Effector memory CD8-positive, alpha-beta T cell (primary cell): ENCODE measurements at regions not wholly inside any gene's neighbourhood (a gene's known extent, or its start where the extent isn't known, plus 50 kb on each side); places are given as distances from the start of the nearest gene placed in this dataset.
"Not testable (repeated sequence)": the region's sequence is repeated elsewhere in the genome, so short reads cannot be mapped to it uniquely, and the experiment has no call there.

Source experiments
- ATAC-seq: fragments of 150-1000 bp; cut with Tn5 transposase; replicated peaks from 2 replicates; pipeline ENCODE4 v1.10.0; 2021; ENCODE audit warnings: mild to moderate bottlenecking, moderate library complexity
- DNase-seq, 3 experiments: peaks; one replicate each; pipeline ENCODE4 v3.0.0; 2021
- H3K27ac Mint-ChIP-seq, 2 donors: one replicate each; pipeline ENCODE4 v1.8.0; 2022; ENCODE audit warnings: mild to moderate bottlenecking in 2 of 2, mixed read lengths in 2 of 2, moderate library complexity in 2 of 2
- H3K27me3 Mint-ChIP-seq, 2 donors: one replicate each; pipeline ENCODE4 v1.8.0; 2022; ENCODE audit warnings: mixed read lengths in 2 of 2
- H3K36me3 Mint-ChIP-seq: one replicate; pipeline ENCODE4 v1.8.0; 2022; ENCODE audit warnings: mild to moderate bottlenecking, moderate library complexity, mixed read lengths; ENCODE audit not compliant: insufficient read depth
- H3K4me1 Mint-ChIP-seq, 2 donors: one replicate each; pipeline ENCODE4 v1.8.0; 2022; ENCODE audit warnings: low read depth in 2 of 2, mixed read lengths in 2 of 2
- H3K4me3 Mint-ChIP-seq, 2 donors: one replicate each; pipeline ENCODE4 v1.8.0; 2022; ENCODE audit warnings: mild to moderate bottlenecking in 2 of 2, mixed read lengths in 2 of 2, moderate library complexity in 2 of 2
- H3K9me3 Mint-ChIP-seq, 2 donors: one replicate each; pipeline ENCODE4 v1.8.0; 2022; ENCODE audit warnings: mixed read lengths in 2 of 2

DNA sequence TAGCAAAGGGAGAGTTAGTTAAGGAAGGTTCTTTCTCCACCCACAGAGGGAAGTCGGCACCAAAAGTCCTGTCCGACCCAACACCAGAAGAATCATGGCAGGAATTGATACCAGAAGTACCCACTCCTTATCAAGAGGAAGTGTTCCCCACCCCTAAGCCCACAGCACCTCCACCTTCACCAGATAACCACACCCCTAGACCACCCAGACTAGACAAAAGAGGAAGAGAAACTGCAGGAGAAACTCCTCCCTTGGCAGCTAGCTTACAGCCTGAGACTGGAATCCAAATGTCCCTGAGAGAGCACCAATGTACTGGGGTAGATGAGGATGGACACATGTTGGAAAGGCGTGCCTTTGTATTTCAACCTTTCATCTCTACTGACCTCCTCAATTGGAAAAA is 532.9 kb upstream of the TSPY4 start:
- no peak for DNase-seq
- Mint-ChIP-seq H3K27me3 (no peaks in the 10 kb centered on the region), H3K9me3 (peaks cover 0 to 4% of the 10 kb centered on the region in 2 donors), H3K4me3 (no peak overlapping the region), H3K4me1 (no peaks in the 10 kb centered on the region), H3K36me3 (no peaks in the 10 kb centered on the region), H3K27ac (no peak overlapping the region)
- ATAC-seq = no peak

GRCh38 chrY:8807648-8808408 is 529.4 kb upstream of the TSPY4 start:
- no peak for DNase-seq
- Mint-ChIP-seq H3K4me1 (no peaks in the 10 kb centered on the region), H3K36me3 (no peaks in the 10 kb centered on the region), H3K27ac (no peak overlapping the region), H3K9me3 (peaks cover 0 to 4% of the 10 kb centered on the region in 2 donors), H3K27me3 (no peaks in the 10 kb centered on the region), H3K4me3 (no peak overlapping the region)
- ATAC-seq = no peak

GRCh38 chrY:8808611-8809010 is 528.7 kb upstream of the TSPY4 start:
- H3K9me3 Mint-ChIP-seq = peaks cover 0 to 6% of the 10 kb centered on the region in 2 donors
- no peak for DNase-seq
- no peak overlapping the region for H3K27ac Mint-ChIP-seq
- H3K27me3 Mint-ChIP-seq = no peaks in the 10 kb centered on the region
- H3K4me1 Mint-ChIP-seq = no peaks in the 10 kb centered on the region
- no peak overlapping the region for H3K4me3 Mint-ChIP-seq
- ATAC-seq = no peak
- H3K36me3 Mint-ChIP-seq = no peaks in the 10 kb centered on the region

DNA sequence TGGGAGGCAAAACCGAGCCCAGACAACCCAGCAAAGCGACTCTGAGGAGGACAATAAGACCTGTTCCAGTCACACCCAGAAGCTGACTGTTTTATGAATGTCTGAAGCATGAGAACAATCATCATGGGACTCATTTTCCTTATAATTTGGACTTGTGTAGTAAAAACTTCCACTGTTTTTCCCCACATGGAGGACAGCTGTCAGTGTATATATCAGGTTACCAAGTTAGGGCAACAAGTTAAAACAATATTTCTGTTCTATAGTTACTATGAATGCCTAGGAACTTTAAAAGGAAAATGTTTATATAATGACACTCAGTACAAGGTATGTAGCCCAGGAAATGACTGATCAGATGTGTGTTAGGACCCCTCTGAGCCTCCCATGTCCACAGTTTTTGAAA is 528.2 kb upstream of the TSPY4 start:
- H3K4me1 Mint-ChIP-seq = no peaks in the 10 kb centered on the region
- H3K27ac Mint-ChIP-seq = no peak overlapping the region
- no peaks in the 10 kb centered on the region for H3K36me3 Mint-ChIP-seq
- ATAC-seq (no peak), DNase-seq (no peak)
- no peaks in the 10 kb centered on the region for H3K27me3 Mint-ChIP-seq
- H3K9me3 Mint-ChIP-seq = peaks cover 0 to 6% of the 10 kb centered on the region in 2 donors
- H3K4me3 Mint-ChIP-seq = no peak overlapping the region

DNA sequence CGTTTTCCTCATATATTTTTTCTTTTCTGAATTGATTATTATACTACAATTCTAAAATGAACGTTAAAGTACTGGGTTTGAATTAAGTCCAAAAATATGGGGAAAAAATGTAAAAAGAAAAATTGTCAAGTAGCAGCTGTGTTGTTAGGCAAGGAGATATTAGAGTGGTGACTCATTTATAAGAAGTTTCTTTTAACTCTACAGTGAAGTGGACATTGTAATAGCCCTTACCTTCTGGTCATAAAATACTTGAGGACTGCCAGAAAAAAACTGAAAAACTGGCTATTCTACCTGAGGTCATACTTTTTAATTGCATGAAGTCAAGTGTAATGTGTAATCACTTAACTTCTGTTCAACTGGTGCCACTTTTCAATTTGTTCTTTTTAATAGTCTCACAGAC is 523.1 kb upstream of the TSPY4 start:
- Mint-ChIP-seq H3K4me3 (no peak overlapping the region), H3K27me3 (no peaks in the 10 kb centered on the region), H3K9me3 (peaks cover 0 to 4% of the 10 kb centered on the region in 2 donors), H3K4me1 (no peaks in the 10 kb centered on the region), H3K36me3 (no peaks in the 10 kb centered on the region), H3K27ac (no peak overlapping the region)
- ATAC-seq = no peak
- DNase-seq = no peak

DNA sequence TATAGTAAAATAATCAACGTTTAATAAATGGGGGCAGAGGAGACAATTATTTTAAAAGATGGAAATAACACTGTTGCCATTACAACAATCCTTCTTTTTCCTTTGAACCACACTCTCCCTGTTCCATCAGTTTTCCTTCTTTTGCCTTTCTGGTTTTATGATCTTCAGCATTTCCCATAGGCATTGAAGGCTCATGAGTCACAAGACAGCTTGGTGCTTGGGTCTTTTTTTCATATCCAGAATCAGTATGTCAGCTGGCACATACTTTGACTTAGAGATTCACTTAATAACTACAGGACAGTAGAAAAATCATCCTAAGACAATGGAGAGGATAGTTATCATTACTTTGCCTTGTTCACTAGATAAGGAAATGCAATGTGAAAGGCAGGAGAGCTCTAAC is 521.6 kb upstream of the TSPY4 start:
- no peaks in the 10 kb centered on the region for H3K36me3 Mint-ChIP-seq
- H3K27me3 Mint-ChIP-seq = no peaks in the 10 kb centered on the region
- DNase-seq = no peak
- H3K4me3 Mint-ChIP-seq = no peak overlapping the region
- no peaks in the 10 kb centered on the region for H3K4me1 Mint-ChIP-seq
- no peak overlapping the region for H3K27ac Mint-ChIP-seq
- ATAC-seq = no peak
- peaks cover 0 to 4% of the 10 kb centered on the region in 2 donors for H3K9me3 Mint-ChIP-seq

DNA sequence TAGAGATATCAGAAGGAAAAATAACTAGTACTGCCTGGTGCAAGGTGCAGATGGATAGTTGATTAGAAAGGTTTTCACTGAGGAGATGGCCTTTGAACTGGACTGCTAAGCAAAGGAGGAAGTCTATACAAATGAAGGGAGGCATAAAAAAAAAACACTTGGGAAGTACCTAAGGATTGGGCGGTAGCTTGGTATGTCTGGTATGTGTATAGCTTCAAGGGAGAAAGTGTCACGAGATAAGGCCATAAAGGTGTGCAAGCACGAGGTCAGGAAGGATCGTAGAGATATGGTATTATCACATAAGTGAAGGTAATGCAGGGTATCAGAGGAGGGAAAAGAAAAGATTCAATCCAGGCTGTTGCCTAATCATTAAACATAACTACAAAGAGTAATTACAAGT is 517.2 kb upstream of the TSPY4 start:
- peaks cover 3 to 5% of the 10 kb centered on the region in 2 donors for H3K9me3 Mint-ChIP-seq
- no peak overlapping the region for H3K4me3 Mint-ChIP-seq
- DNase-seq (no peak), ATAC-seq (no peak)
- no peak overlapping the region for H3K27ac Mint-ChIP-seq
- no peaks in the 10 kb centered on the region for H3K27me3 Mint-ChIP-seq
- no peaks in the 10 kb centered on the region for H3K36me3 Mint-ChIP-seq
- no peaks in the 10 kb centered on the region for H3K4me1 Mint-ChIP-seq

DNA sequence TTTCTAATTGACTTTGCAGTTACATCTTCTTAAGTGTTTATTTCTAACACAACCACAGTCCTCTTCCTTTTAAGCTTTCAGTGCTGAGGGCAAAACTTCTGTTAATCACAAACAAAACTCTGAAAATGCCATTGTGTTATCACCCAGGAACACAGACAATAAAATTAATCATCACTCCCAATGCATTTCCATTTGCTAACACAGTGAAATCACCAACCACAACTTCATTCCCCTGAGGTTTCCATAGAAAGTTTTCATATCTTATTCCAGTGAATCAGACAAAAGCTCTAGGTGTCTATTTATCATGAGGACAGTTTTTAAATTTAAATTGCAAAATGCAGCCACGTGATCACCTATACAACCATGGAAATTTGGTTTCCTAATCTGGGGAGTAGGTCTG is 516.2 kb upstream of the TSPY4 start:
- Mint-ChIP-seq H3K27ac (no peak overlapping the region), H3K4me1 (no peaks in the 10 kb centered on the region), H3K9me3 (peaks cover 5 to 6% of the 10 kb centered on the region in 2 donors), H3K36me3 (no peaks in the 10 kb centered on the region), H3K4me3 (no peak overlapping the region), H3K27me3 (no peaks in the 10 kb centered on the region)
- DNase-seq = no peak
- no peak for ATAC-seq

GRCh38 chrY:8852278-8852677 is 485.0 kb upstream of the TSPY4 start:
- H3K4me1 Mint-ChIP-seq = no peaks in the 10 kb centered on the region
- H3K27me3 Mint-ChIP-seq = no peaks in the 10 kb centered on the region
- H3K27ac Mint-ChIP-seq = no peak overlapping the region
- no peaks in the 10 kb centered on the region for H3K36me3 Mint-ChIP-seq
- H3K9me3 Mint-ChIP-seq = no peaks in the 10 kb centered on the region
- no peak for DNase-seq
- H3K4me3 Mint-ChIP-seq = no peak overlapping the region
- ATAC-seq = no peak

GRCh38 chrY:8888371-8888770 is 448.9 kb upstream of the TSPY4 start:
- no peak for DNase-seq
- Mint-ChIP-seq H3K4me1 (no peaks in the 10 kb centered on the region), H3K36me3 (no peaks in the 10 kb centered on the region), H3K27me3 (no peaks in the 10 kb centered on the region), H3K4me3 (no peak overlapping the region), H3K9me3 (peaks cover 0 to 6% of the 10 kb centered on the region in 2 donors), H3K27ac (no peak overlapping the region)
- ATAC-seq = no peak

GRCh38 chrY:8897876-8898275 is 439.4 kb upstream of the TSPY4 start:
- H3K36me3 Mint-ChIP-seq = no peaks in the 10 kb centered on the region
- H3K9me3 Mint-ChIP-seq = peaks cover 0 to 6% of the 10 kb centered on the region in 2 donors
- ATAC-seq (no peak), DNase-seq (no peak)
- H3K4me1 Mint-ChIP-seq = no peaks in the 10 kb centered on the region
- no peaks in the 10 kb centered on the region for H3K27me3 Mint-ChIP-seq
- H3K27ac Mint-ChIP-seq = no peak overlapping the region
- H3K4me3 Mint-ChIP-seq = no peak overlapping the region

- Mint-ChIP-seq H3K4me3 (no peak overlapping the region), H3K27ac (no peak overlapping the region), H3K36me3 (no peaks in the 10 kb centered on the region), H3K27me3 (no peaks in the 10 kb centered on the region), H3K4me1 (no peaks in the 10 kb centered on the region), H3K9me3 (peaks cover 0 to 3% of the 10 kb centered on the region in 2 donors)
- ATAC-seq (no peak), DNase-seq (no peak)
Measured at GRCh38 chrY:8905141-8905540, 432.1 kb upstream of the TSPY4 start.

GRCh38 chrY:8922576-8922975 is 414.7 kb upstream of the TSPY4 start:
- not testable (repeated sequence) for H3K9me3 Mint-ChIP-seq, H3K36me3 Mint-ChIP-seq, H3K27me3 Mint-ChIP-seq, H3K4me1 Mint-ChIP-seq, H3K27ac Mint-ChIP-seq, DNase-seq, H3K4me3 Mint-ChIP-seq, ATAC-seq
